Stimulated activated naive B cell treated with anti-CD40 and anti-IgM and Interleukin-4, amounts not matched to agents 10 μg/mL and 1 μg/mL and 100 μg/mL, for 72 hours (primary cell): ENCODE measurements at regions not wholly inside any gene's neighbourhood (a gene's known extent, or its start where the extent isn't known, plus 50 kb on each side); places are given as distances from the start of the nearest gene placed in this dataset.
"Not testable (repeated sequence)": the region's sequence is repeated elsewhere in the genome, so short reads cannot be mapped to it uniquely, and the experiment has no call there.

Experiments
- ATAC-seq, 2 donors: fragments of 150-1000 bp; cut with Tn5 transposase; replicated peaks; 2 replicates each; pipeline ENCODE4 v1.10.0; 2021; ENCODE audit warnings: moderate library complexity in 1 of 2
- DNase-seq: peaks from one replicate; pipeline ENCODE4 v3.0.0; 2021
- H3K27ac Mint-ChIP-seq: one replicate; pipeline ENCODE4 v1.8.0; 2022; ENCODE audit warnings: mild to moderate bottlenecking, mixed read lengths
- H3K27me3 Mint-ChIP-seq, 2 donors: one replicate each; pipeline ENCODE4 v1.8.0; 2022; ENCODE audit warnings: mixed read lengths in 2 of 2
- H3K36me3 Mint-ChIP-seq, 2 donors: one replicate each; pipeline ENCODE4 v1.8.0; 2022; ENCODE audit warnings: mixed read lengths in 2 of 2, mild to moderate bottlenecking in 1 of 2
- H3K4me1 Mint-ChIP-seq, 2 donors: one replicate each; pipeline ENCODE4 v1.8.0; 2022; ENCODE audit warnings: mixed read lengths in 2 of 2, mild to moderate bottlenecking in 1 of 2
- H3K4me3 Mint-ChIP-seq, 2 donors: one replicate each; pipeline ENCODE4 v1.8.0; 2022; ENCODE audit warnings: mild to moderate bottlenecking in 2 of 2, mixed read lengths in 2 of 2, moderate library complexity in 1 of 2
- H3K9me3 Mint-ChIP-seq, 2 donors: one replicate each; pipeline ENCODE4 v1.8.0; 2022; ENCODE audit warnings: mixed read lengths in 2 of 2, mild to moderate bottlenecking in 1 of 2

- Mint-ChIP-seq H3K36me3 (no peaks in the 10 kb centered on the region), H3K9me3 (peaks cover 5 to 7% of the 10 kb centered on the region in 2 donors), H3K27ac (no peak overlapping the region), H3K4me3 (no peak overlapping the region), H3K27me3 (no peaks in the 10 kb centered on the region), H3K4me1 (no peaks in the 10 kb centered on the region)
- ATAC-seq (no peak), DNase-seq (no peak)
Measured at GRCh38 chr4:133347409-133347808, 198.3 kb downstream of the PCDH10 start.

GRCh38 chr4:133324491-133324890 is 175.4 kb downstream of the PCDH10 start:
- Mint-ChIP-seq H3K27ac (no peak overlapping the region), H3K4me3 (no peak overlapping the region), H3K36me3 (no peaks in the 10 kb centered on the region), H3K9me3 (peaks cover 0 to 6% of the 10 kb centered on the region in 2 donors), H3K4me1 (no peaks in the 10 kb centered on the region), H3K27me3 (no peaks in the 10 kb centered on the region)
- no peak for ATAC-seq
- DNase-seq = no peak

DNA sequence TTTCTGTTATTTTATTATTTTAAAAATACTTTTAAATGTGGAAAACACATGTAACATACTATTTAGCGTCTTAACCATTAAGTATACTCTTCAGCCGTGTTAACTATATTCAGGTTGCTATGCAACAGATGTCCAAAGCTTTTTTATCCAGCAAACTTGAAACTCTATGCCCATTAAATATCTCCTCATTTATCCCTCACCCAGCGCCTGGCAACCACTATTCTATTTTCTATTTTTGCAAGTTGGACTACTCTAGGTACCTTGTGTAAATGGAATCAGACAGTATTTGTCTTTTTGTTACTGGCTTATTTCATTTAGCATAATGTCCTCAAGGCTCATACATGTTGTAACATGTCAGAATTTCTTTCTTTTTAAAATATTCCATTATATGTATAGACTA is 174.6 kb downstream of the PCDH10 start:
- H3K4me3 Mint-ChIP-seq = no peak overlapping the region
- ATAC-seq (no peak), DNase-seq (no peak)
- H3K4me1 Mint-ChIP-seq = no peaks in the 10 kb centered on the region
- no peaks in the 10 kb centered on the region for H3K36me3 Mint-ChIP-seq
- H3K27ac Mint-ChIP-seq = no peak overlapping the region
- peaks cover 0 to 1% of the 10 kb centered on the region in 2 donors for H3K9me3 Mint-ChIP-seq
- no peaks in the 10 kb centered on the region for H3K27me3 Mint-ChIP-seq

- Mint-ChIP-seq H3K27me3 (no peaks in the 10 kb centered on the region), H3K4me3 (no peak overlapping the region), H3K9me3 (no peaks in the 10 kb centered on the region), H3K4me1 (no peaks in the 10 kb centered on the region), H3K36me3 (no peaks in the 10 kb centered on the region), H3K27ac (no peak overlapping the region)
- DNase-seq = no peak
- ATAC-seq = peak in 1 of 2 donors; percentile 34
Measured at GRCh38 chr4:133320576-133321170, 171.6 kb downstream of the PCDH10 start.

- no peaks in the 10 kb centered on the region for H3K9me3 Mint-ChIP-seq
- DNase-seq = no peak
- no peaks in the 10 kb centered on the region for H3K27me3 Mint-ChIP-seq
- H3K36me3 Mint-ChIP-seq = no peaks in the 10 kb centered on the region
- H3K27ac Mint-ChIP-seq = no peak overlapping the region
- H3K4me3 Mint-ChIP-seq = no peak overlapping the region
- no peaks in the 10 kb centered on the region for H3K4me1 Mint-ChIP-seq
- no peak for ATAC-seq
Measured at GRCh38 chr4:133316909-133317308, 167.8 kb downstream of the PCDH10 start.

- Mint-ChIP-seq H3K27me3 (no peaks in the 10 kb centered on the region), H3K9me3 (no peaks in the 10 kb centered on the region), H3K36me3 (no peaks in the 10 kb centered on the region), H3K4me1 (no peaks in the 10 kb centered on the region), H3K4me3 (no peak overlapping the region), H3K27ac (no peak overlapping the region)
- no peak for DNase-seq
- no peak for ATAC-seq
Measured at GRCh38 chr4:133314991-133315390, 165.9 kb downstream of the PCDH10 start.

DNA sequence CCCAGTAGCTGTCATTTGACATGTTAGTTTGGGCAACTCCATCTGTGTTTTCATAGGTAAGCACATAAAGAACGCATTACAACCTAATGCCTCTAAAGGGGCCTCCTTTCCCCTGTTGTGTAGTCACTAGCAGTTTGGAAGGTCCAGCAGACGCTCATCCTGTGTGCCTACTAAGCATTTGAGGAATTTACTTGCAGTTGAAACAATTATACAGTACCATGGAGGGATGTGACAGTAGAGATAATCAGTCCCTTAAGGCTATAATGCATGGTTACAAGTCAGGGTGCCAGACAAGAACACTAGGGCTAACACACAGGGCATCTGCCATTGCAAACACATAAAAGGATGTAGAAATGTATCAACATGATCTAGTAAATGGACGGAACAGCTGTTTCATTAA is 138.3 kb downstream of the PCDH10 start:
- DNase-seq (no peak), ATAC-seq (no peak)
- H3K9me3 Mint-ChIP-seq = peaks cover 0 to 4% of the 10 kb centered on the region in 2 donors
- no peaks in the 10 kb centered on the region for H3K4me1 Mint-ChIP-seq
- no peak overlapping the region for H3K4me3 Mint-ChIP-seq
- no peak overlapping the region for H3K27ac Mint-ChIP-seq
- no peaks in the 10 kb centered on the region for H3K27me3 Mint-ChIP-seq
- no peaks in the 10 kb centered on the region for H3K36me3 Mint-ChIP-seq

DNA sequence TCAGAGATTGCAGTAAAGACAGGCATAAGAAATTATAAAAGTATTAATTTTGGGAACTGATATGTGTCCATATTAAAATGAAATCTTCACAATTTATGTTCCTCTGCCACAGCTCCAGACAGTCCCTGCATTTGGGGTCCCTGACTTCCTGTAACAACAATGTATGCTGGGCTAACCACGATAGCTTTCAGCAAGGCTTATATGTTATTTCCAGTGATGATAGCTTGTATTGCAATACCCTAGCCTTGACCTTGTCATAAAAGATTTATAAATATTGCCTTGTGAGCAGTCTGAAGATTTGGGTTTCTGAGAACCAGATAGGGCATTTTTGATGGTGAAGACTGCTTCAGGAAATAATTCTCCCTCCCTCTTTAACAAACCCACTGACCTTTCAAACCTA is 129.5 kb downstream of the PCDH10 start:
- no peaks in the 10 kb centered on the region for H3K9me3 Mint-ChIP-seq
- H3K27ac Mint-ChIP-seq = no peak overlapping the region
- no peak for DNase-seq
- no peak overlapping the region for H3K4me3 Mint-ChIP-seq
- H3K27me3 Mint-ChIP-seq = no peaks in the 10 kb centered on the region
- no peaks in the 10 kb centered on the region for H3K36me3 Mint-ChIP-seq
- ATAC-seq = no peak
- H3K4me1 Mint-ChIP-seq = no peaks in the 10 kb centered on the region

DNA sequence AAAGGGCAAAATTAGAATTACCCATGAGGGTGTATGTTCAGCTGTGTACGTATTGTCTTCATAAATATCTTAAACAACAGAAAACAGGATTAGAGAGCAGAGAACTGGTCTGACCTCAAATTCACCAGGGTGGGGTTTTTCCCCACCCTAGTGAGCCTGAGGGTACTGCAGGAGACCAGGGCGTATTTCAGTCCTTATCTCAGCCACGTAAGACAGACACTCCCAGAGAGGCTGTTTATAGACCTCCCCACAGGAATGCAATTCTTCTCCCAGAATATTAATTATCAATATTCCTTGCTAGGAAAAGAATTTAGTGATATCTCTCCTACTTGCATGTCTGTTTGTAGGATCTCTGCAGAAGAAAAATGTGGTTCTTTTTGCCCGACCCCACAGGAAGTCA is 128.8 kb downstream of the PCDH10 start:
- H3K27ac Mint-ChIP-seq, H3K36me3 Mint-ChIP-seq, H3K4me3 Mint-ChIP-seq, DNase-seq, ATAC-seq, H3K4me1 Mint-ChIP-seq, H3K9me3 Mint-ChIP-seq, H3K27me3 Mint-ChIP-seq: not testable (repeated sequence)

DNA sequence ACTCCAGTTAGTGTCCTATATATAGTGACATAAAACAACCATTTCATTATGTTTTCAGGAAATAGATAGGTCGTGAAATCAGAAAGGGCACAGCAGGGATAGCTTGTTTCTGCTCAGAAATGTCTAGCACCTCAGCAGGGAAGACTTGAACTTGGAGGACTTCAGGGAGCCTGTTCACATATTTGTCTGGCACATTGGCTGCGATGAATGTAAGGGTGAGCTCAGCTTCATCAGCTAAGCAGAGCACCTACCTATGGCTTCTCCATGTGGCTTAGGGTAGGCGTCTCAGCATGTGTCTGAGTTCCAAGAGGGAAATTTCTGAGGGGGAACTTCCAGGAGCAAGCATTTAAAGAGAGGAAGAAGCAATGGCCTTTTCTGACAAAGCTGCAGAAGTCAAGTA is 126.2 kb downstream of the PCDH10 start:
- Mint-ChIP-seq H3K4me1 (no peaks in the 10 kb centered on the region), H3K4me3 (no peak overlapping the region), H3K36me3 (no peaks in the 10 kb centered on the region), H3K9me3 (no peaks in the 10 kb centered on the region), H3K27me3 (no peaks in the 10 kb centered on the region), H3K27ac (no peak overlapping the region)
- ATAC-seq (no peak), DNase-seq (no peak)

- Mint-ChIP-seq H3K36me3 (no peaks in the 10 kb centered on the region), H3K27ac (no peak overlapping the region), H3K4me1 (no peaks in the 10 kb centered on the region), H3K4me3 (no peak overlapping the region), H3K9me3 (no peaks in the 10 kb centered on the region), H3K27me3 (no peaks in the 10 kb centered on the region)
- DNase-seq = no peak
- ATAC-seq = no peak
Measured at GRCh38 chr4:133273401-133273800, 124.3 kb downstream of the PCDH10 start.

DNA sequence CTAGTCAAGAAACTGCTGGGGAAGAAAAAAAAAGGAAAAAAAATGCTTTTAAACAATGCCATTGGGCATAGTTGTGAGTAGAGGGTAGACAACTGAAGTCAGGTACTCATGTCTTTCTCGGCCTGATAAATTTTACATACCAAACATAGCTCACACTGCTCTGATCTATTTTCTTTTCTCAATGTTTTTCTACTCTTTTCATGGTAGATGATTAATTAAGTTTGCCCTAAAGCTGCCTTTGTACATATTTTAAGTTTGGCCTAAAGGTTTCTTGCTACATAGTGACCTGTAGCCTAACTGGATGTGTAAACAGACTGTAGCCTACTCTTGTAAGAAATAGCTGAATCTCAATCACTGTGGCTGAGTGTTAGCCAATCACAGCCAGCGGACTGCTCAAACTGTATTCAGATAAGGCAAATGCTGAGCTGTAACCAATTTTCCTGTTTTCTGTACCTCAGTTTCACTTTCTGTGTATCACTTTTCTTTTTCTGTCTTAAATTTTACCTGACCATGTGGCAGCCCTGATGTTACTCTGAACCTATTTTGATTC is 121.0 kb downstream of the PCDH10 start:
- Mint-ChIP-seq H3K9me3 (no peaks in the 10 kb centered on the region), H3K4me1 (no peaks in the 10 kb centered on the region), H3K27ac (no peak overlapping the region), H3K36me3 (no peaks in the 10 kb centered on the region), H3K4me3 (no peak overlapping the region), H3K27me3 (no peaks in the 10 kb centered on the region)
- ATAC-seq (no peak), DNase-seq (no peak)

DNA sequence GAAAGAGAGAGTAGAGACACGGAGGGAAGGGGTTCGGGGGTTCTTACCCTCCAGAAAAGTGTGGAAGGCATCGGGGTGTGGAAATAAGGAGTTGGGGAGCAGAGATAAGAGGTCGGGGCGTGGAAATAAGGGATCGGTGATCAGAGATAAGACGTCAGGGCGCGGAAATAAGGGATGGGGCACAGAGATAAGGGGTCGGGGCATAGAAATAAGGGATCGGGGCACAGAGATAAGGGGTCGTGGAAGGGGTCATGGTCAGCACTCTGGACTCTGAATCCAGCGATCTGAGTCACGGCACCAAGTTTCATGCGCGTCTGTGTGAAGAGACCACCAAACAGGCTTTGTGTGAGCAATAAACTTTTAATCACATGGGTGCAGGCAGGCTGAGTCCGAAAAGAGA is 119.1 kb downstream of the PCDH10 start:
- no peak for DNase-seq
- Mint-ChIP-seq H3K27ac (no peak overlapping the region), H3K9me3 (no peaks in the 10 kb centered on the region), H3K4me1 (no peaks in the 10 kb centered on the region), H3K36me3 (no peaks in the 10 kb centered on the region), H3K27me3 (no peaks in the 10 kb centered on the region), H3K4me3 (no peak overlapping the region)
- no peak for ATAC-seq

DNA sequence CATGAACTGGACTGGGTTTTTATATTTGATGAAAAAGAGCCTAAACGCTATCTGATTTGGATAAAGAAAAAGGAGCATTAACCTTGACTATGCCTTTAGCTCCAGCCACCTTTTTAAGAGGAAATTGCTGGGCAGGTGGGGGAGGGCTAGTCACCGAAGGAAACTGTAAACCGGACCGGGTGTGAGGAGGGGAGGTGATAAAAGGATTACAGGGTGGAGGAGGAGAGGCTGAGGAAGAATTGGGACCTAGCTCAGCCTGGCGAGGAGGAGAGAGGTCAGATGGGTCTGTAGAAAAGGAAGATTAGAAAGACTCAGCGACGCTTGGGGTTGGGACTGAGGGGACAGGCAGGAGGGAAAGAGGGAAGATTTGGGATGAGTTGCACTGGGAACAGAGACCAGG is 118.4 kb downstream of the PCDH10 start:
- H3K4me3 Mint-ChIP-seq, ATAC-seq, H3K27ac Mint-ChIP-seq, H3K4me1 Mint-ChIP-seq, H3K36me3 Mint-ChIP-seq, DNase-seq, H3K9me3 Mint-ChIP-seq, H3K27me3 Mint-ChIP-seq: not testable (repeated sequence)

- H3K27ac Mint-ChIP-seq, ATAC-seq, H3K36me3 Mint-ChIP-seq, H3K4me3 Mint-ChIP-seq, DNase-seq, H3K9me3 Mint-ChIP-seq, H3K4me1 Mint-ChIP-seq, H3K27me3 Mint-ChIP-seq: not testable (repeated sequence)
Measured at GRCh38 chr4:133266966-133267365, 117.9 kb downstream of the PCDH10 start.

DNA sequence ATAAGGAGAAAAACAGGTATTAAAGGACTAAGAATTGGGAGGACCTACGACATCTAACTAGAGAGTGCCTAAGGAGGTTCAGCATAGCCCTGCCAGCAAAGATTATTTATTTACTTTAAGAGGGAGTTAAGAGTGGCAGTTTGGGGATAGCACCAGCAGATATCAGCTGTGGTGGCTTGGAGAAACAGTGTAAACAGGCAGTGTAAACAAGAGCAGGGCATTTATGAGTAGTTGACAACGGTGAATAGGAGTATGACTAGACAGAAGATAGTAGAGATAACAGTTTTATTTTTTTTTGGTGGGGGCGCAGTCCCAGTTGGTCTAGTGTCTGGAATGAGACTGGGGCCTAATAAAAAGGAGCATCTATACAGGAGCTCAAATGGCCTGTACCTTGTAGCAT is 115.2 kb downstream of the PCDH10 start:
- not testable (repeated sequence) for H3K4me3 Mint-ChIP-seq, DNase-seq, H3K9me3 Mint-ChIP-seq, H3K4me1 Mint-ChIP-seq, H3K27ac Mint-ChIP-seq, H3K36me3 Mint-ChIP-seq, H3K27me3 Mint-ChIP-seq, ATAC-seq
